GM23338 (cell line): ENCODE measurements at regions not wholly inside any gene's neighbourhood (a gene's known extent, or its start where the extent isn't known, plus 50 kb on each side); places are given as distances from the start of the nearest gene placed in this dataset.

ENCODE experiments used
- ATAC-seq: fragments of 200-7000 bp; cut with Tn5 transposase; 3 replicates; pipeline ENCODE4 v1.9.1; 2020
- DNase-seq: peaks from one replicate; pipeline ENCODE4 v3.0.0-alpha.2; 2015; ENCODE audit warnings: low spot score
- H2AFZ ChIP-seq: fragments of 200-600 bp; sonication (generic); 2 replicates; pipeline ENCODE4 v1.8.0; 2016; ENCODE audit warnings: antibody characterized with exemption, mild to moderate bottlenecking, moderate library complexity
- H3F3A ChIP-seq: fragments of 200-600 bp; sonication (generic); replicated peaks from 2 replicates; pipeline ENCODE4 v1.8.0; 2017; ENCODE audit warnings: antibody characterized with exemption, mixed run types, low read depth
- H3K27ac ChIP-seq: fragments of 200-600 bp; sonication (generic); 2 replicates; pipeline ENCODE4 v1.6.1; 2016; ENCODE audit warnings: low read depth
- H3K27me3 ChIP-seq: fragments of 200-600 bp; sonication (generic); 2 replicates; pipeline ENCODE4 v1.8.0; 2016; ENCODE audit warnings: mild to moderate bottlenecking, mixed run types, moderate library complexity; ENCODE audit not compliant: insufficient read depth
- H3K36me3 ChIP-seq: fragments of 200-600 bp; sonication (generic); 2 replicates; pipeline ENCODE4 v1.8.0; 2016; ENCODE audit warnings: mild to moderate bottlenecking; ENCODE audit not compliant: insufficient read depth
- H3K4me1 ChIP-seq: fragments of 200-600 bp; sonication (generic); 2 replicates; pipeline ENCODE4 v1.8.0; 2016; ENCODE audit warnings: mild to moderate bottlenecking, moderate library complexity; ENCODE audit not compliant: insufficient read depth
- H3K4me2 ChIP-seq: fragments of 200-600 bp; sonication (generic); 2 replicates; pipeline ENCODE4 v1.7.1; 2017; ENCODE audit warnings: mixed run types
- H3K4me3 ChIP-seq: fragments of 200-600 bp; sonication (generic); 2 replicates; pipeline ENCODE4 v1.6.1; 2016; ENCODE audit warnings: mixed run types
- H3K79me2 ChIP-seq: fragments of 200-600 bp; sonication (generic); replicated peaks from 2 replicates; pipeline ENCODE4 v1.8.0; 2017; ENCODE audit warnings: mild to moderate bottlenecking; ENCODE audit not compliant: insufficient read depth
- H3K9me2 ChIP-seq: fragments of 200-600 bp; sonication (generic); 2 replicates; pipeline ENCODE4 v1.8.0; 2017; ENCODE audit not compliant: insufficient read depth
- H4K20me1 ChIP-seq: fragments of 200-600 bp; sonication (generic); replicated peaks from 2 replicates; pipeline ENCODE4 v1.8.0; 2017; ENCODE audit warnings: mild to moderate bottlenecking; ENCODE audit not compliant: insufficient read depth
- H3K27ac Mint-ChIP-seq: 2 replicates; pipeline ENCODE4 v1.8.0; 2020; ENCODE audit warnings: inconsistent platforms, mild to moderate bottlenecking, moderate library complexity, mixed read lengths
- H3K27me3 Mint-ChIP-seq: 3 replicates; pipeline ENCODE4 v1.8.0; 2022; ENCODE audit warnings: low read depth, mild to moderate bottlenecking, moderate library complexity, mixed read lengths, inconsistent platforms; ENCODE audit not compliant: insufficient read depth, poor library complexity
- H3K36me3 Mint-ChIP-seq: 3 replicates; pipeline ENCODE4 v1.8.0; 2021; ENCODE audit warnings: low read depth, mild to moderate bottlenecking, inconsistent platforms, moderate library complexity, mixed read lengths
- H3K4me1 Mint-ChIP-seq: 3 replicates; pipeline ENCODE4 v1.8.0; 2020; ENCODE audit warnings: mild to moderate bottlenecking, inconsistent platforms, mixed read lengths
- H3K4me3 Mint-ChIP-seq: 3 replicates; pipeline ENCODE4 v1.8.0; 2021; ENCODE audit warnings: moderate library complexity, mild to moderate bottlenecking, inconsistent platforms, mixed read lengths
- H3K9me3 Mint-ChIP-seq: 3 replicates; pipeline ENCODE4 v1.8.0; 2020; ENCODE audit warnings: moderate library complexity, mild to moderate bottlenecking, inconsistent platforms, mixed read lengths
- EZH2 ChIP-seq: fragments of 200-600 bp; sonication (generic); IDR thresholded peaks from one replicate; pipeline ENCODE4 v1.8.0; 2017; ENCODE audit warnings: antibody characterized with exemption, mild to moderate bottlenecking, low read depth; ENCODE audit not compliant: unreplicated experiment
- EZH2phosphoT487 ChIP-seq: fragments of 200-600 bp; sonication (generic); IDR thresholded peaks from one replicate; pipeline ENCODE4 v1.8.1; 2018; ENCODE audit warnings: antibody characterized with exemption; ENCODE audit not compliant: unreplicated experiment
- ZNF114 ChIP-seq: fragments of 250-450 bp; sonication (Bioruptor Pico); IDR thresholded peaks from 2 replicates; pipeline ENCODE4 v1.5.0; 2020; ENCODE audit warnings: mild to moderate bottlenecking, moderate library complexity
- ZNF462 ChIP-seq: fragments of 250-450 bp; sonication (Bioruptor Pico); IDR thresholded peaks from 2 replicates; pipeline ENCODE4 v1.5.0; 2020; ENCODE audit warnings: mild to moderate bottlenecking, moderate library complexity

DNA sequence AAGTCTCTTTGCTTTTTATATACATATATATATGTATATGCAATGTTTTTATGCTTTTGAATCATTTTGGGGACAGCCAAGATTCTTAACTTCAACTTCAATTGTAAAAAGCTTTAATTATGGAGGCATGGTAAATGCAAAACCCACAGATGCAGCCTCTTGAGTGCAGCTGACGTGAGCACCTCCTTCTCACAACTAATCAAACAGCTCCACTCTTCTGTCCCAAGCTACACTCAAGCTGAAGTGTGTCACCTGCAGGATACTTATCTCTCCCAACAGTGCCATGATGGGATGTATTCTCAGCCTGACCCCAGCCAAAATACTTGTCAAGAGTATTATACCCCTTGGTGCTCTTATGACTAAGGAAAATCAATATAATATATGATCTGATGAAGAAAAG is 60.7 kb upstream of the BLTP1 start (continued):
- TF ChIP-seq ZNF462 (CRISPR knock-in tag), result no peak

GRCh38 chr4:122090989-122091388 is 61.1 kb upstream of the BLTP1 start:
- Mint-ChIP-seq H3K27ac (no peak overlapping the region), H3K27me3 (no peaks in the 10 kb centered on the region), H3K4me1 (no peaks in the 10 kb centered on the region), H3K9me3 (no peaks in the 10 kb centered on the region), H3K36me3 (no peaks in the 10 kb centered on the region), H3K4me3 (no peak overlapping the region)
- Histone ChIP-seq H3F3A (no peaks in the 10 kb centered on the region), H3K79me2 (no peaks in the 10 kb centered on the region), H3K4me3 (no peak overlapping the region), H3K4me1 (no peaks in the 10 kb centered on the region), H2AFZ (0 out of 2 replicates have a peak overlapping the region, but pooled peaks have one; percentile 23), H3K36me3 (no peaks in the 10 kb centered on the region), H3K27ac (no peak overlapping the region), H3K4me2 (no peak overlapping the region), H4K20me1 (no peaks in the 10 kb centered on the region), H3K27me3 (no peaks in the 10 kb centered on the region), H3K9me2 (no peaks in the 10 kb centered on the region)
- TF ChIP-seq ZNF114 (CRISPR knock-in tag), result no peak
- DNase-seq, result no peak
- no peak for ATAC-seq

DNA sequence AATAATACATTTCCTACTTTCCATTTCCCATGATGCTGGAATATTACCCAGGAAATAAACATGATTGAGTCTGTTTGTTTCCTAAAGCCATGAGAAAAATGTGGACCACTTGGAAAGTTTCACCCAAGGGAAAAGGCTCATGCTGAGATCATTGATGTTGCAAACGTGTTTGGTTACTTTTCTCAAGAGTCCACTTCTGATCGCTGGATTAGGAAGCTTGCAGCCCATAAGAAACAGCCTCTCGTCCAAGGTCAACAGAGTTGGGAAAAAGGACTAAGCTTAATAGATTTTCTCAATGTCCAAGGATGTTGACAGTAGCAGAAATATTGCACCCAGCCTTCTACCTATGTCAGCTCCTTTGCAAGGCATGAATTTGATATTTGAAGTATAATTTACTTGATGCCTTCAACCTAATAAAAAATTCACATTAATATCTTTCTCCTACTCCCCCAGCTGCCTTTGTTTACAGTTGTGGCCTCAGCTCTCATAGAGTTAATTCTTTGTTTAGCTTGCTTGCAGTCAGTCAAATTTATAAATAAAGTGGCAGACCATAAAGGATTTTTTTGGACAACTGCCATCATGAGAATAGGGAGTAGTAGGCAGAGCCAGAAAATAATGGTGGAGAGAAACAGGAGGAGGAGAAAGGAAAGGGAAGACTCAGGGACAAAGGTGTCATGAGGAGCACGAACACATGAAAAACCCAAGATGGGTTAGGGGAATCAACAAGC is 65.6 kb upstream of the BLTP1 start:
- ATAC-seq, result no peak
- H3K4me2 ChIP-seq, result no peak overlapping the region
- H3K27ac ChIP-seq, result no peak overlapping the region

More for the DNA sequence above, 65.6 kb upstream of the BLTP1 start:
- no peak for DNase-seq
- Histone ChIP-seq H4K20me1 (no peaks in the 10 kb centered on the region), H3K4me3 (no peak overlapping the region), H3K4me1 (no peaks in the 10 kb centered on the region), H3K79me2 (no peaks in the 10 kb centered on the region), H3K36me3 (no peaks in the 10 kb centered on the region), H3F3A (no peaks in the 10 kb centered on the region), H2AFZ (peak overlapping the region; percentile 7; the same call in 1 of the 2 replicates), H3K27me3 (no peaks in the 10 kb centered on the region), H3K9me2 (no peaks in the 10 kb centered on the region)
- H3K9me3 Mint-ChIP-seq, result no peaks in the 10 kb centered on the region
- TF ChIP-seq EZH2 (no peak), EZH2phosphoT487 (no peak)
- H3K27ac Mint-ChIP-seq, result no peak overlapping the region
- no peak overlapping the region for H3K4me3 Mint-ChIP-seq
- H3K36me3 Mint-ChIP-seq, result no peaks in the 10 kb centered on the region
- peaks cover 1% of the 10 kb centered on the region for H3K27me3 Mint-ChIP-seq
- peaks cover 13% of the 10 kb centered on the region; the same call in 2 of the 3 replicates for H3K4me1 Mint-ChIP-seq
